ENCODE measurements at regions not wholly inside any gene's neighbourhood (a gene's known extent, or its start where the extent isn't known, plus 50 kb on each side); places are given as distances from the start of the nearest gene placed in this dataset.
"Not testable (repeated sequence)": the region's sequence is repeated elsewhere in the genome, so short reads cannot be mapped to it uniquely, and the experiment has no call there.

DNA sequence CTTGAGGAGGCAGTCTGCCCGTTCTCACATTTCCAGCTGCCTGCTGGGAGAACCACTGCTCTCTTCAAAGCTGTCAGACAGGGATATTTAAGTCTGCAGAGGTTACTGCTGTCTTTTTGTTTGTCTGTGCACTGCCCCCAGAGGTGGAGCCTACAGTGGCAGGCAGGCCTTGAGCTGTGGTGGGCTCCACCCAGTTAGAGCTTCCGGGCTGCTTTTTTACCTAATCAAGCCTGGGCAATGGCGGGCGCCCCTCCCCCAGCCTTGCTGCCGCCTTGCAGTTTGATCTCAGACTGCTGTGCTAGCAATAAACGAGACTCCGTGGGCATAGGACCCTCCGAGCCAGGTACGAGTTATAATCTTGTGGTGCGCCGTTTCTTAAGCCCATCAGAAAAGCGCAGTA, 414.6 kb upstream of the GRIN3A start:
- not testable (repeated sequence) for H3K27ac Mint-ChIP-seq; H3K9me3 Mint-ChIP-seq; H3K4me1 Mint-ChIP-seq (ENCODE audit: low read depth); H3K4me3 Mint-ChIP-seq; H3K36me3 Mint-ChIP-seq (ENCODE audit: low read depth); H3K27me3 Mint-ChIP-seq

DNA sequence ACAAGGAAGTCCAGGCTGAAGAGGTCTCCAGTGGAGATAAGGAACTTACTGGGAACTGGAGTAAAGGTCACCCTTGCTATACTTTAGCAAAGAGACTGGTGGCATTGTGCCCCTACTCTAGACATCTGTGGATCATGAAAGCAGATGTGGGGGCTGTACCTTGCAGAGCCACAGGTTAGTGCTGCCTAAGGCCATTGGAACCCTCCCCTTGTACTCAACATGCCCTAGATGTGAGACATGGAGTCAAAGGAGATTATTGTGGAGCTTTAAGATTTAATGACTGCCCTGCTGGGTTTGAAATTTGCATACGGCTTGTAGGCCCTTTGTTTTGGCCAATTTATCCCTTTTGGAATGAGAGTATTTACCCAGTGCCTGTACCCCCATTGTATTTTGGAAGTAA, 397.3 kb upstream of the GRIN3A start:
- Mint-ChIP-seq H3K27me3 (no peaks in the 10 kb centered on the region), H3K4me3 (no peak overlapping the region), H3K27ac (no peak overlapping the region), H3K9me3 (peaks cover 4% of the 10 kb centered on the region), H3K4me1 (ENCODE audit: low read depth) (no peaks in the 10 kb centered on the region), H3K36me3 (ENCODE audit: low read depth) (no peaks in the 10 kb centered on the region)

DNA sequence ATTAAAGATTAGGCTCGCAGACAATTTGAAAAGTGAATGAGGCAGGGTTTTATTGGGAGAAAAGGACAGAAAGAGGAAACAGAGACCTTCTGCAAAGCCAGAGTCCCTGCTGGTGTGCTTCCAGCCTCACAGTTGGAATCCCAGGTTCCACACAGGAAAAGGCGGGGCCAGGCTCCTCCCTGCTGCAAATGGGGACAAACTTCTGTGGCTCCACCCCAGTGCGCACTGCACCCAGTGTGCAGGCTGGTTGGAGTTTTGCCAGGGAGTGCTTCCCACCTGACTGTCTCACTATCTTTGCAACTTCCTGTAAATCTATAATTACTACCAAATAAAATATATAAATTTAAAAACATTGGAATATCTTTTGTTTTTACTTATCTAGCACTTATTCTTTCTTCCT, 386.0 kb upstream of the GRIN3A start:
- H3K4me1 Mint-ChIP-seq (ENCODE audit: low read depth): no peaks in the 10 kb centered on the region
- no peak overlapping the region for H3K27ac Mint-ChIP-seq
- H3K27me3 Mint-ChIP-seq: no peaks in the 10 kb centered on the region
- H3K9me3 Mint-ChIP-seq: no peaks in the 10 kb centered on the region
- no peaks in the 10 kb centered on the region for H3K36me3 Mint-ChIP-seq (ENCODE audit: low read depth)
- no peak overlapping the region for H3K4me3 Mint-ChIP-seq

DNA sequence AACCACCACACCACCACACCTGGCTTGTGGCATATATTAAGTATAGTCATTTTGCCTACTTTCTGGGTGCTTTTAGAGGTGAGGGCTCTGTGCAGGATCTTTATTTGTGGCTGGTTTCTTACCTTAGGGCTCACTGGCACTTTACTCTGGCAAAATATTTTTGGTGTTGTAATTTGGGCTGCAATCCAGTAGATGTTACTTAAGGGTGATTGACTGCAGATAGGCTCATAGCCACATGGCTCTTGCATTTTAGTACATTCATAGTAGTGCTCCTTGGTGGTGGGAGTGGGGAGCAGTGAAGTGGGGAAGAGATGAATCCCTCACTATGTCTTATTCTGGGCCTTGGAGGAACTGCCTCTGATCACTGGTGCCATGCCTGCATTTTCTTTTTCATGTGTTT, 376.1 kb upstream of the GRIN3A start:
- Mint-ChIP-seq H3K27me3 (no peaks in the 10 kb centered on the region), H3K4me3 (no peak overlapping the region), H3K4me1 (ENCODE audit: low read depth) (no peaks in the 10 kb centered on the region), H3K9me3 (peaks cover 4% of the 10 kb centered on the region), H3K27ac (no peak overlapping the region), H3K36me3 (ENCODE audit: low read depth) (no peaks in the 10 kb centered on the region)

DNA sequence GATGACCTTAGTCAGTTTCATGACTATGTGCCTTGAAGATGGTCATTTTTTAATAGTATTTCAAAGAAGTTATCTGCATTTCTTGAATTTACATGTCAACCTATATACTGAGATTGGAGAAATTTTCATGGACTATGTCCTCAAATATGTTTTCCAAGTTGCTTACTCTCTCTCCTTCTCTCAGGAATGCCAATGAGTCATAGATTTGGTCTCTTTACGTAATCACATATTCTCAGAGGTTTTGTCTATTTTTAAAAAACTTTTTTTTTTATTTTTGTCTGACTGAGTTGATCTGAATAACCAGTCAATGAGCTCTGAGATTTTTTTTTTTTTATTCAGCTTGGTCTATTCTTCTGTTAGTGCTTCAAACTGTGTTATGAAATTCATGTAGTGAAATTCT, 374.7 kb upstream of the GRIN3A start:
- no peaks in the 10 kb centered on the region for H3K36me3 Mint-ChIP-seq (ENCODE audit: low read depth)
- no peaks in the 10 kb centered on the region for H3K4me1 Mint-ChIP-seq (ENCODE audit: low read depth)
- no peaks in the 10 kb centered on the region for H3K9me3 Mint-ChIP-seq
- no peaks in the 10 kb centered on the region for H3K27me3 Mint-ChIP-seq
- H3K4me3 Mint-ChIP-seq: no peak overlapping the region
- H3K27ac Mint-ChIP-seq: no peak overlapping the region

DNA sequence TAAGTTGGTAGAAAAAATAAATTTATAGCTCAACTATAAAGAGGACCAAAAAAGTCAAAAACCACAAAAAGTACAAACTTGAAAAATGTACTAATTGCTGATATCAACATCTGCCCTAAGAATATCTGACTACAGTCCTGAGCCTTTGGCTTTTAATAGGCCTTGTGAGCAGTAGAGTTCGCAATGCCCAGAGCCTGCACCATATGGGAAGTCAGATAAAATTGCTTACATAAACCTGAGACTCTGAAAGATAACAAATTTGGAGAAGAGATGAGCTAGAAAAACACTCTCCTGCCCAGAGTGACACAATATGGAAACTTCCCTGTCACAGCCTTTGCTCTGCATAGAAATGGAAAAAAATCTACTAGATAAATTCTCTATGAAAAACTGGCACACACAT, 368.0 kb upstream of the GRIN3A start:
- Mint-ChIP-seq H3K27ac (no peak overlapping the region), H3K36me3 (ENCODE audit: low read depth) (no peaks in the 10 kb centered on the region)

DNA sequence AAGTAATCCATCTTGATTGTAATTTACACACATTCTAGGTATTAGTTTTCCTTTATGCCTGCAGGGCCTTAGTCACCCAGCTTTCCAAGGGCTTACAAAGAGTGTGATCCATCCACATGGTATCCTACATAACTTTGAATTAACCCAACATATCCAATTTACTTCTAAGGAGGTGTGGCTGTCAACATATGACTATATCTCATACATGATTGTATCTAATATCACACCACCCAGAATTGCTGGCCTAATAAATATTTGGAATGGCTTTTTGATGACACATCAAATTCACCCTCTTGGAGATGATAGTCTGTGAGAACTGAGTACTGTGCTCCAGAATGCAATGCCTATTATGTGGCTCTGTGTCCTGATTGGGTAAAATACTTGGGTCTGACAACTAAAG, 363.3 kb upstream of the GRIN3A start:
- Mint-ChIP-seq H3K36me3 (ENCODE audit: low read depth) (no peaks in the 10 kb centered on the region), H3K4me3 (no peak overlapping the region), H3K27ac (no peak overlapping the region), H3K4me1 (ENCODE audit: low read depth) (no peaks in the 10 kb centered on the region), H3K9me3 (peaks cover 6% of the 10 kb centered on the region), H3K27me3 (no peaks in the 10 kb centered on the region)

More for the DNA sequence above, 368.0 kb upstream of the GRIN3A start:
- no peak overlapping the region for H3K4me3 Mint-ChIP-seq
- H3K9me3 Mint-ChIP-seq: peaks cover 6% of the 10 kb centered on the region
- no peaks in the 10 kb centered on the region for H3K4me1 Mint-ChIP-seq (ENCODE audit: low read depth)
- H3K27me3 Mint-ChIP-seq: no peaks in the 10 kb centered on the region

DNA sequence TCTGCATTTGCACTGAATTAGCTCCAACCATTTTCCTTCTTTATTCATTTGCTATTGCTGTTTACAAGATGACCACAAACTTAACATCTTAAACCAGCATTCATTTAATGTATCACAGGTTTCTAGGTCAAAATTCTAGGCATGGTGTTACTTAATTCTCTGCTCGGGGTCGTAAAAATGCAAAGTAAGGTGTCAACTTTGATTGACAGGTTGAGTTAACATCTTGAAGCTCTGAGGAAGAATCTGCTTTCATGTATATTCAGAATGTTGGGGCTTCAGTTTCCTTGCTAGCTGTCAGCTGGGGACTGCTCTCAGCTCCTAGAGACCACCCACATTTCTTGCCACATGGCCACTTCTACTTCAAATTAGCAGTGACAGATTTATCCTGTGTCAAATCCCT, 348.7 kb upstream of the GRIN3A start:
- Mint-ChIP-seq H3K27ac (no peak overlapping the region), H3K36me3 (ENCODE audit: low read depth) (no peaks in the 10 kb centered on the region), H3K4me1 (ENCODE audit: low read depth) (no peaks in the 10 kb centered on the region), H3K4me3 (no peak overlapping the region), H3K27me3 (no peaks in the 10 kb centered on the region), H3K9me3 (peaks cover 7% of the 10 kb centered on the region)

DNA sequence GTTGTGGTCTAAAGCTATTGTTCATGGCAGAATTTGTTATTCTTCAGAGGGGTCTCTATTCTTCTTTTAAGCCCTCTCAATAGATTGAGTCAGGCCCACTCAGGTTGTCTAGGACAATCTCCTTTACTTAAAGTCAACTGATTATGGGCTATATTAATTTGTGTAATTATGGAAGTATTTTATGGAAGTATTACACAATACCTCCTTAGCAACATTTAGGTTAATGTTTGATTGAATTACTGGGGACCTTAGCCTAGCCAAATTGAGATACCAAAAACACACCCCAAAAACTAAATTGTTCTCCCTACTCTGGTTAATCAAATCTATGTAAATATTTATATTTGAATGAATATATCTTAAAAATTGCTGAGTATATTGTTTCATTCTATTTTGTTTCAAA, 347.1 kb upstream of the GRIN3A start:
- Mint-ChIP-seq H3K27ac (no peak overlapping the region), H3K27me3 (no peaks in the 10 kb centered on the region), H3K9me3 (peaks cover 7% of the 10 kb centered on the region), H3K4me1 (ENCODE audit: low read depth) (no peaks in the 10 kb centered on the region), H3K36me3 (ENCODE audit: low read depth) (no peaks in the 10 kb centered on the region), H3K4me3 (no peak overlapping the region)

DNA sequence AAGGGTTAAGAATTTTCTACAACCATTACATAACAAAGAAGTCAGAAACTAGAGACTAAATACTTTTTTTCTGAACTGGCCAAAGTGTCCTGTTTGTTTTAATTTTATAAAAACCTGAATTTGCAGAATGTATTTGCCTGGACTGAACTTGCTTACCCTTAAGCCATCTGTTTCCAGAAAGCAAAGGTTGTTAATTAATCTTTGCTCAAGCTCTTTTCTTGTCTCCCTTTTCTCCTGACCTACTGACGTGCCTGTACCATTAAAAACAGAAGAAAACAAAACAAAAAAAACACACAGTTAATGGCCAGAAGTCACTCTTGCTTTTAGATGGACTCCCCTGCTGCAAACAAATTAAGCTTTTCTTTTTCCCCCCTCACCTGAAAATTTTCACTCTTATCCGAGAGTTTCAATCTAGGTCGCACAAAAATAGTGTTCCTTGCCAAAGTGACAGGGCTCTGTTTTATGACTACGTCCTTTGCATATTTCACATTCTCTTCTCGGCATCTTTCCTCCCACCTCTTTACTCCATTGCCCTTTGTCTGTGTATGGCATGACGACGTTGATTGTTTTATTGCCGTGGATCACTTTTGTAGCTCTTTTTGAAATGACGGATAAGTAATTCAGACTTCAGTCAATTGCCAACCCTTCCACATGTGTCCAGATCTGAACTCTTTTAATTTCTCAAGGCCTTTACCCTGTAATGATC, 333.8 kb upstream of the GRIN3A start:
- Mint-ChIP-seq H3K4me3 (no peak overlapping the region), H3K4me1 (ENCODE audit: low read depth) (no peaks in the 10 kb centered on the region), H3K27ac (no peak overlapping the region), H3K36me3 (ENCODE audit: low read depth) (no peaks in the 10 kb centered on the region), H3K27me3 (no peaks in the 10 kb centered on the region), H3K9me3 (peaks cover 5% of the 10 kb centered on the region)

DNA sequence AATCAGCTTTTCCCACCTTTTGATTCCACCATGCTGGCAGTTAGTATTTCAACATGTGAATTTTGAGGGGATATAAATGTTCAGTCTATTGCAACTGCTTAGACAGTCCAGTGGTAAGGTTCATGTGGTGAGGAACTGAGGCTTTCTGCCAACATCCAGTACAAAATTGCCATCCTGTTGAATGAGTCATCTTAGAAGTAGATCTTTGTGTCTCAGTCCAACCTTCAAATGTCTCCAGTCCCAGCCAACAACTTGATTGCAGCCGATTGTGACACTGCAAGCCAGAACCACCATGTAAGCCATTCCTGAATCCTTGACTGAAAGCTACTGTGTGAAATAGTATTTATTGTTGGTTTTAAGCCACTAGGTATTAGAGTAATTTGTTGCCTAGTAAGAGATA, 331.5 kb upstream of the GRIN3A start:
- Mint-ChIP-seq H3K4me1 (ENCODE audit: low read depth) (no peaks in the 10 kb centered on the region), H3K36me3 (ENCODE audit: low read depth) (no peaks in the 10 kb centered on the region), H3K27me3 (no peaks in the 10 kb centered on the region), H3K27ac (no peak overlapping the region), H3K4me3 (no peak overlapping the region), H3K9me3 (peaks cover 5% of the 10 kb centered on the region)

DNA sequence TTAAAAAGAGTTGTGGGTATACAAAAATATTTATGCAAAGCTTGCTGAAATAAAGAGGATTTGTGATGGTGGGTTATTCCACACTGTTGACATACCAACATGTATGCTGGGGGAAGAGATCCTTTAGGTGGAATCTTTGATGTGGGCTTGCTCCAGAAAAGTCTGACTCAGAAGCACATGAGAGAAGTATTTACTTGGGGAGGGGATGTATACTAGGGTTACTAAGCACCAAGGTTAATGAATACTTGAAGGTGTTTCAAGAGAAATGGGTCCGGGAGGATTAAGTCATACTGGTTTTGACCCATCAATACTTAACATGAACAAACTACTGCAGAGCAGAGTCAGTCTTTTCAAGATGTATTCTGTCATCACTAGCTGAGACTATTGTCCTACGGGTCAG, 316.4 kb upstream of the GRIN3A start:
- Mint-ChIP-seq H3K27ac (no peak overlapping the region), H3K4me3 (no peak overlapping the region), H3K36me3 (ENCODE audit: low read depth) (no peaks in the 10 kb centered on the region), H3K9me3 (no peaks in the 10 kb centered on the region), H3K27me3 (no peaks in the 10 kb centered on the region), H3K4me1 (ENCODE audit: low read depth) (peaks cover 28% of the 10 kb centered on the region)

DNA sequence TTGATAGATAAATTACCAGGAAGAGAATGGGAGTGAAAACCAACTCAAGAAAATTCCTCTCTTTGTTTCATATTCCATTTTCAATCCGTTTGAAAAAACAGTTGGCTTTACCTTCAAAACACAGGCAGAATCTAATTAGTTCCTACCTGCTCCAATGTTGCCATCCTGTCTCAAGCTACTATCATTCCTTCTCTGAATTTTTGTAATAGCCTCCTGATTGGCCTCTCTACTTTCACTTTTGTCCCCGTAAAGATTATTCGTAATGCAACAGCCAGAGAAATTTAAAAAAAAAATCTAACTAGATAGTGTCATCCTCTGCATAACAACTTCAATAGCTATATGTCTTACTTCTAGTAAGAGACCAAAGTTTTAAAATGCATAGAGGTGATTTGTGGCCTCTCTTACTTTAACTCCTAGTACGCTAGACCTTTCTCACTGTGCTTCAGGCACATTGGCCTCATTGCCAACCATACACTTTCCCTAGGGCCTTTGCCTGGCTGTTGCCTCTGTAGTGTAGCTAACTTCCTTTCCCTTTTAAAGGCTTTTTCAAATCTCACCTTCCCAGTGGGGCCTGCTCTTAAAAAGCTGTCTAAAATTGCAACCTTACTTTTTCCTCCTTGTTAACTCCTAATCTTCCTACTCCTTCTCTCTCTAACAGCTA, 311.3 kb upstream of the GRIN3A start:
- Mint-ChIP-seq H3K4me3 (peak overlapping the region; percentile 56), H3K9me3 (no peaks in the 10 kb centered on the region), H3K27ac (peak overlapping the region; percentile 81), H3K27me3 (no peaks in the 10 kb centered on the region), H3K36me3 (ENCODE audit: low read depth) (no peaks in the 10 kb centered on the region), H3K4me1 (ENCODE audit: low read depth) (peaks cover 53% of the 10 kb centered on the region)

DNA sequence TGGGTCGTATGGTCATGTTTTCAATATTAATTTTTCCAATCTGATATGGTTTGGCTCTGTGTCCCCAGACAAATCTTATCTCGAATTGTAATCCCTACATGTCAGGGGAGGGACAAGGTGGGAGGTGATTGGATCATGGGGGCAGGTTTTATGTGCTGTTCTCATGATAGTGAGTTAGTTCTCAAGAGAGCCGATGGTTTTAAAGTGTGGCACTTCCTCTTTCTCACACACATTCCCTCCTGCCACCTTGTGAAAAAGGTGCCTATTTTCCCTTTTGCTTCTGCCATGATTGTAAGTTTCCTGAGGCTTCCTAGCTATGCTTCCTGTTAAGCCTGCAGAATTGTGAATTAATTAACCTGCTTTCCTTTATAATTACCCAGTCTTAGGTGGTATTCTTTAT, 309.1 kb upstream of the GRIN3A start:
- Mint-ChIP-seq H3K4me1 (ENCODE audit: low read depth) (peaks cover 43% of the 10 kb centered on the region), H3K9me3 (no peaks in the 10 kb centered on the region), H3K27ac (no peak overlapping the region), H3K36me3 (ENCODE audit: low read depth) (no peaks in the 10 kb centered on the region), H3K27me3 (no peaks in the 10 kb centered on the region), H3K4me3 (no peak overlapping the region)

DNA sequence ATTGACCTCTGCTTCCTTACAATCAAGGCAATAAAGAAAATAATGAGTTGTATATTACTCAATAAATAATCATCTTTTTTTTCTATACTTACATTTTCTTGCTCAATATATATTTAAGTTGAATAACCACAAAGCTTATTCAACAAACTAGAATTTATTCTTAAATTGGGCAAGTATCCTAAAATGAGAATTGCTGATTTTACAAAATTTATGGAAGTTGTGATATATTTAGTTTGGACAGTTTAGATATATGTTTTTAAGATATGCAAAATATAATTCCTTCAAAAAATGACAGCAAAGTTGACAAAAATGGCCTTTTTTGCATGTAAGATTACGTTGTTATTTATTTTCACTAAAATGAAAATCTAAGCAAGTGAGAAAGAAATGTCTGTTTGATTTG, 305.7 kb upstream of the GRIN3A start:
- Mint-ChIP-seq H3K9me3 (no peaks in the 10 kb centered on the region), H3K27me3 (no peaks in the 10 kb centered on the region), H3K4me1 (ENCODE audit: low read depth) (peaks cover 19% of the 10 kb centered on the region), H3K27ac (no peak overlapping the region), H3K36me3 (ENCODE audit: low read depth) (no peaks in the 10 kb centered on the region), H3K4me3 (no peak overlapping the region)

DNA sequence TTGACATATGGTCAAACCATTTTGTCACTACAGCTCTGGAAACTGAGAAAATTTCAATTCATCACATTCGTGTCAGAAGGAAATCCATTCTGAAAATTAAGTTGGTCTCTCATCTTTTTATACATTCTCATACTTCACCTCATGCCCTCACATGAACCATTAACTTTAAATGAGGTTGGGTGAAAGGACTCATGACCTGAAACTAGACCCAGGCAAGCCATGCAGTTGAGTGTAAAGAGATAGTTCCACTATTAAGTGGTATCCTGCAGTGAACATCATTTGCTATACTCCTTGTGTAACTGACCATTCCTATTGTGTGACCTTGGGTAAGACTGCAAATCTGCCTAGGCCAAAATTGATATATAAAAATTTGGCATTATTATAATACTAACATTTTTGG, 299.6 kb upstream of the GRIN3A start:
- Mint-ChIP-seq H3K4me3 (no peak overlapping the region), H3K9me3 (no peaks in the 10 kb centered on the region), H3K36me3 (ENCODE audit: low read depth) (no peaks in the 10 kb centered on the region), H3K27me3 (no peaks in the 10 kb centered on the region), H3K4me1 (ENCODE audit: low read depth) (no peaks in the 10 kb centered on the region), H3K27ac (no peak overlapping the region)

Measured in stimulated activated naive CD8-positive, alpha-beta T cell treated with anti-CD3 and anti-CD28 coated beads, Interleukin-15, Interleukin-2, amounts not matched to agents 100 ng/mL and 50 ng/mL, for 24 hours (primary cell).